ENCODE measurements at regions not wholly inside any gene's neighbourhood (a gene's known extent, or its start where the extent isn't known, plus 50 kb on each side); places are given as distances from the start of the nearest gene placed in this dataset.

DNA sequence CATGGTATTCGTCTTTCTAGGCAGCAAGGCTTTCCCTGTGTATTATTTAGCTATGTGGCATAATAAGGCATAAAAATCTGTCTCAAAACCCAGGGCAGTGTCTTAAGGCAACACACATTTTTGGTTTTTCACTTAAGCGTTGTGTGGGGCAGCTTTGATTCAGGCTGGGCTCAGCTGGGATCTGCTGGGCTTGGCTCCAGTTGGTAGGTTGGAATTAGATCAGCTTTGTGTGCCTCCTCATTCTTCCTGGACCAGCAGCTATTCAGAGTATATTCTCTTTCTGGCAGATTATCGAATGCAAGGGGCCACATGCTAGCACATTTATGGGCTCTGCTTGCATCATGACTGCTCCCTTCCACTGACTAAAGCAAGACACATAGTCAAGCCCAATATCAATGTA is 487.9 kb downstream of the RFPL4B start:
- H3K4me1 ChIP-seq (ENCODE audit: control insufficient read depth in 4 of 4, insufficient read depth in 4 of 4, low read length in 3 of 4) = no peaks in the 10 kb centered on the region
- H3K27ac ChIP-seq (ENCODE audit: low read depth in 1 of 2, low read length in 2 of 2) = no peak overlapping the region
- H3K27me3 ChIP-seq (ENCODE audit: control insufficient read depth in 4 of 4, insufficient read depth in 4 of 4, low read length in 3 of 4) = no peaks in the 10 kb centered on the region
- no peak for DNase-seq (ENCODE audit: low spot score)
- no peak overlapping the region for H3K9ac ChIP-seq (ENCODE audit: low read depth in 1 of 2, low read length in 2 of 2)
- H3K36me3 ChIP-seq (ENCODE audit: control insufficient read depth in 4 of 4, insufficient read depth in 3 of 4, low read depth in 1 of 4, low read length in 3 of 4) = no peaks in the 10 kb centered on the region
- TF ChIP-seq HNF4A (conservative IDR thresholded peaks at IDR 0.05) = no peak
- TF ChIP-seq FOXA1 (IDR thresholded peaks at IDR 0.05) = no peak
- no peak for TF ChIP-seq CTCF (IDR thresholded peaks at IDR 0.05; ENCODE audit: low read depth, low read length, missing input control)
- no peak for TF ChIP-seq FOXA2 (IDR thresholded peaks at IDR 0.05)
- no peak for TF ChIP-seq JUND (IDR thresholded peaks at IDR 0.05)
- WGBS = 78% methylated on average over 3 of the region's 3 CpGs
- H3K4me3 ChIP-seq (ENCODE audit: low read depth in 1 of 3, low read length in 3 of 3) = no peak overlapping the region
- no peaks in the 10 kb centered on the region for H3K9me3 ChIP-seq (ENCODE audit: control insufficient read depth in 4 of 4, low read length in 3 of 4)

GRCh38 chr6:112839525-112839961 is 492.4 kb downstream of the RFPL4B start:
- Histone ChIP-seq H3K9me3 (ENCODE audit: control insufficient read depth in 4 of 4, low read length in 3 of 4) (no peaks in the 10 kb centered on the region), H3K36me3 (ENCODE audit: control insufficient read depth in 4 of 4, insufficient read depth in 3 of 4, low read depth in 1 of 4, low read length in 3 of 4) (no peaks in the 10 kb centered on the region), H3K4me1 (ENCODE audit: control insufficient read depth in 4 of 4, insufficient read depth in 4 of 4, low read length in 3 of 4) (no peaks in the 10 kb centered on the region), H3K4me3 (ENCODE audit: low read depth in 1 of 3, low read length in 3 of 3) (no peak overlapping the region), H3K27me3 (ENCODE audit: control insufficient read depth in 4 of 4, insufficient read depth in 4 of 4, low read length in 3 of 4) (no peaks in the 10 kb centered on the region), H3K9ac (ENCODE audit: low read depth in 1 of 2, low read length in 2 of 2) (no peak overlapping the region), H3K27ac (ENCODE audit: low read depth in 1 of 2, low read length in 2 of 2) (no peak overlapping the region)
- TF ChIP-seq CTCF (IDR thresholded peaks at IDR 0.05; ENCODE audit: low read depth, low read length, missing input control) = no peak
- no peak for TF ChIP-seq RAD21 (IDR thresholded peaks at IDR 0.05)
- TF ChIP-seq ATF3 (IDR thresholded peaks at IDR 0.05) = no peak
- no peak for TF ChIP-seq GABPA (IDR thresholded peaks at IDR 0.05 in 1 of 2, conservative IDR thresholded peaks at IDR 0.05 in 1 of 2)
- TF ChIP-seq HNF4A (conservative IDR thresholded peaks at IDR 0.05) = no peak
- no peak for TF ChIP-seq NR2F2 (IDR thresholded peaks at IDR 0.05)
- no peak for TF ChIP-seq MAX (IDR thresholded peaks at IDR 0.05)
- no peak for TF ChIP-seq JUND (IDR thresholded peaks at IDR 0.05)
- TF ChIP-seq YY1 (IDR thresholded peaks at IDR 0.05) = no peak
- no peak for TF ChIP-seq EGR1 (IDR thresholded peaks at IDR 0.05; ENCODE audit: low read depth in 2 of 2)
- TF ChIP-seq ZBTB33 (IDR thresholded peaks at IDR 0.05) = no peak
- TF ChIP-seq FOXA1 (IDR thresholded peaks at IDR 0.05) = no peak
- TF ChIP-seq, protein P1, sequence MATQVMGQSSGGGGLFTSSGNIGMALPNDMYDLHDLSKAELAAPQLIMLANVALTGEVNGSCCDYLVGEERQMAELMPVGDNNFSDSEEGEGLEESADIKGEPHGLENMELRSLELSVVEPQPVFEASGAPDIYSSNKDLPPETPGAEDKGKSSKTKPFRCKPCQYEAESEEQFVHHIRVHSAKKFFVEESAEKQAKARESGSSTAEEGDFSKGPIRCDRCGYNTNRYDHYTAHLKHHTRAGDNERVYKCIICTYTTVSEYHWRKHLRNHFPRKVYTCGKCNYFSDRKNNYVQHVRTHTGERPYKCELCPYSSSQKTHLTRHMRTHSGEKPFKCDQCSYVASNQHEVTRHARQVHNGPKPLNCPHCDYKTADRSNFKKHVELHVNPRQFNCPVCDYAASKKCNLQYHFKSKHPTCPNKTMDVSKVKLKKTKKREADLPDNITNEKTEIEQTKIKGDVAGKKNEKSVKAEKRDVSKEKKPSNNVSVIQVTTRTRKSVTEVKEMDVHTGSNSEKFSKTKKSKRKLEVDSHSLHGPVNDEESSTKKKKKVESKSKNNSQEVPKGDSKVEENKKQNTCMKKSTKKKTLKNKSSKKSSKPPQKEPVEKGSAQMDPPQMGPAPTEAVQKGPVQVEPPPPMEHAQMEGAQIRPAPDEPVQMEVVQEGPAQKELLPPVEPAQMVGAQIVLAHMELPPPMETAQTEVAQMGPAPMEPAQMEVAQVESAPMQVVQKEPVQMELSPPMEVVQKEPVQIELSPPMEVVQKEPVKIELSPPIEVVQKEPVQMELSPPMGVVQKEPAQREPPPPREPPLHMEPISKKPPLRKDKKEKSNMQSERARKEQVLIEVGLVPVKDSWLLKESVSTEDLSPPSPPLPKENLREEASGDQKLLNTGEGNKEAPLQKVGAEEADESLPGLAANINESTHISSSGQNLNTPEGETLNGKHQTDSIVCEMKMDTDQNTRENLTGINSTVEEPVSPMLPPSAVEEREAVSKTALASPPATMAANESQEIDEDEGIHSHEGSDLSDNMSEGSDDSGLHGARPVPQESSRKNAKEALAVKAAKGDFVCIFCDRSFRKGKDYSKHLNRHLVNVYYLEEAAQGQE (IDR thresholded peaks at IDR 0.05) = no peak
- TF ChIP-seq TAF1 (conservative IDR thresholded peaks at IDR 0.05) = no peak
- no peak for TF ChIP-seq RXRA (IDR thresholded peaks at IDR 0.05)
- TF ChIP-seq SP1 (IDR thresholded peaks at IDR 0.05) = no peak
- no peak for DNase-seq (ENCODE audit: low spot score)
